DND-41 (cell line): ENCODE measurements at regions not wholly inside any gene's neighbourhood (a gene's known extent, or its start where the extent isn't known, plus 50 kb on each side); places are given as distances from the start of the nearest gene placed in this dataset.

Source experiments
- ATAC-seq: fragments of 200-7000 bp; cut with Tn5 transposase; 3 replicates; pipeline ENCODE4 v1.9.1; 2021; ENCODE audit warnings: low read depth; ENCODE audit not compliant: insufficient read depth
- DNase-seq: peaks from one replicate; pipeline ENCODE4 v3.0.0-alpha.2; 2020
- H2AFZ ChIP-seq: 2 replicates; pipeline ENCODE4 v1.6.0; 2012; ENCODE audit warnings: low read depth, low read length
- H3K27ac ChIP-seq: 2 replicates; pipeline ENCODE4 v1.5.1; 2012; ENCODE audit warnings: low read length, inconsistent platforms
- H3K27me3 ChIP-seq: fragments of 200-600 bp; sonication (generic); 2 replicates; pipeline ENCODE4 v1.6.0; 2012; ENCODE audit warnings: low read length, mild to moderate bottlenecking, inconsistent platforms; ENCODE audit not compliant: insufficient read depth, poor library complexity
- H3K36me3 ChIP-seq: 2 replicates; pipeline ENCODE4 v1.5.1; 2012; ENCODE audit warnings: low read length, inconsistent platforms; ENCODE audit not compliant: insufficient read depth
- H3K4me1 ChIP-seq: 2 replicates; pipeline ENCODE4 v1.5.1; 2012; ENCODE audit warnings: mild to moderate bottlenecking, low read length; ENCODE audit not compliant: insufficient read depth
- H3K4me2 ChIP-seq: 2 replicates; pipeline ENCODE4 v1.6.0; 2012; ENCODE audit warnings: mild to moderate bottlenecking, moderate library complexity, low read length, inconsistent platforms; ENCODE audit not compliant: insufficient read depth
- H3K4me3 ChIP-seq, 2 experiments: fragments of 200-600 bp in 1 of 2; shearing (Covaris generic) in 1 of 2; 2 replicates each; pipeline ENCODE4 v1.5.1; 2012 to 2016; ENCODE audit warnings: inconsistent platforms in 2 of 2, low read length in 2 of 2, mild to moderate bottlenecking in 2 of 2, low read depth in 1 of 2, moderate library complexity in 1 of 2
- H3K79me2 ChIP-seq: 2 replicates; pipeline ENCODE4 v1.6.0; 2012; ENCODE audit warnings: low read length, inconsistent platforms; ENCODE audit not compliant: insufficient read depth
- H3K9ac ChIP-seq: 2 replicates; pipeline ENCODE4 v1.6.0; 2012; ENCODE audit warnings: low read depth, mild to moderate bottlenecking, inconsistent platforms, low read length, moderate library complexity
- H3K9me3 ChIP-seq: 2 replicates; pipeline ENCODE4 v1.5.1; 2012; ENCODE audit warnings: low read length, moderate library complexity, mild to moderate bottlenecking, inconsistent platforms; ENCODE audit not compliant: insufficient read depth, severe bottlenecking
- H4K20me1 ChIP-seq: 2 replicates; pipeline ENCODE4 v1.6.0; 2012; ENCODE audit warnings: low read length; ENCODE audit not compliant: insufficient read depth
- EZH2 ChIP-seq: IDR thresholded peaks from 3 replicates; pipeline ENCODE4 v1.6.1; 2012; ENCODE audit warnings: borderline replicate concordance, low read depth, mild to moderate bottlenecking, moderate library complexity, low read length, inconsistent platforms; ENCODE audit not compliant: severe bottlenecking
- TF ChIP-seq, protein P1 (sequence below): IDR thresholded peaks from 2 replicates; pipeline ENCODE4 v1.5.1; 2012; ENCODE audit warnings: borderline replicate concordance, low read length, moderate library complexity, mild to moderate bottlenecking; ENCODE audit not compliant: poor library complexity, severe bottlenecking; ENCODE audit errors: extremely low read depth

DNA sequence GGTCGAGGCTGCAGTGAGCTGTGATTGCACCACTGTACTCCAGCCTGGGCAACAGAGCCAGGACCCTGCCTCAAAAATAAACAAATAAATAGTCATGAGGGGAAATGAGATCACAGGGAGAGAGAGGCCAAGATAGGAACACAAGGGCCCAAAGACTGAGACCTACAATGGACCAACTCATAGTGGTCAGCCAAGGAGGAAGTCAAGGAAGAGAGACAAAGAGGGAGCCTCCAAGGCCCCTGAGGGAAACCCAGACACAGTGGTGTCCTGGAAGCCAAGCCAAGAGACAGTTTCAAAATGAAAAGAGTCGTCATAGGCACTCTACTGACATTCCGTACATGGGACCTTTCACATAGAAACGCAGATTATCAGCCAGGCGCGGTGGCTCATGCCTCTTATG lies 153.3 kb downstream of the BCOR start:
- no peak overlapping the region for H3K4me2 ChIP-seq
- H3K4me3 ChIP-seq: no peak overlapping the region
- no peak overlapping the region for H3K9ac ChIP-seq
- no peak overlapping the region for H3K27ac ChIP-seq
- TF ChIP-seq, protein P1, sequence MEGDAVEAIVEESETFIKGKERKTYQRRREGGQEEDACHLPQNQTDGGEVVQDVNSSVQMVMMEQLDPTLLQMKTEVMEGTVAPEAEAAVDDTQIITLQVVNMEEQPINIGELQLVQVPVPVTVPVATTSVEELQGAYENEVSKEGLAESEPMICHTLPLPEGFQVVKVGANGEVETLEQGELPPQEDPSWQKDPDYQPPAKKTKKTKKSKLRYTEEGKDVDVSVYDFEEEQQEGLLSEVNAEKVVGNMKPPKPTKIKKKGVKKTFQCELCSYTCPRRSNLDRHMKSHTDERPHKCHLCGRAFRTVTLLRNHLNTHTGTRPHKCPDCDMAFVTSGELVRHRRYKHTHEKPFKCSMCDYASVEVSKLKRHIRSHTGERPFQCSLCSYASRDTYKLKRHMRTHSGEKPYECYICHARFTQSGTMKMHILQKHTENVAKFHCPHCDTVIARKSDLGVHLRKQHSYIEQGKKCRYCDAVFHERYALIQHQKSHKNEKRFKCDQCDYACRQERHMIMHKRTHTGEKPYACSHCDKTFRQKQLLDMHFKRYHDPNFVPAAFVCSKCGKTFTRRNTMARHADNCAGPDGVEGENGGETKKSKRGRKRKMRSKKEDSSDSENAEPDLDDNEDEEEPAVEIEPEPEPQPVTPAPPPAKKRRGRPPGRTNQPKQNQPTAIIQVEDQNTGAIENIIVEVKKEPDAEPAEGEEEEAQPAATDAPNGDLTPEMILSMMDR: no peak
- no peak for TF ChIP-seq EZH2
- ATAC-seq (no peak), DNase-seq (no peak)
- H3K79me2 ChIP-seq: no peaks in the 10 kb centered on the region
- no peaks in the 10 kb centered on the region for H3K27me3 ChIP-seq
- no peak overlapping the region for H2AFZ ChIP-seq
- H3K9me3 ChIP-seq: no peaks in the 10 kb centered on the region
- H3K36me3 ChIP-seq: no peaks in the 10 kb centered on the region
- H3K4me1 ChIP-seq: peaks cover 6% of the 10 kb centered on the region
- H4K20me1 ChIP-seq: no peaks in the 10 kb centered on the region

- H3K4me2 ChIP-seq: no peak overlapping the region
- peaks cover 6% of the 10 kb centered on the region for H3K4me1 ChIP-seq
- no peaks in the 10 kb centered on the region for H4K20me1 ChIP-seq
- no peaks in the 10 kb centered on the region for H3K9me3 ChIP-seq
- H3K4me3 ChIP-seq: no peak overlapping the region
- no peaks in the 10 kb centered on the region for H3K79me2 ChIP-seq
- no peak for DNase-seq
- no peaks in the 10 kb centered on the region for H3K36me3 ChIP-seq
- no peak overlapping the region for H2AFZ ChIP-seq
- TF ChIP-seq, protein P1: no peak
- TF ChIP-seq EZH2: no peak
- no peak for ATAC-seq
- no peak overlapping the region for H3K27ac ChIP-seq
- H3K9ac ChIP-seq: no peak overlapping the region
- no peaks in the 10 kb centered on the region for H3K27me3 ChIP-seq
Measured at GRCh38 chrX:39945709-39946108, 152.0 kb downstream of the BCOR start.

DNA sequence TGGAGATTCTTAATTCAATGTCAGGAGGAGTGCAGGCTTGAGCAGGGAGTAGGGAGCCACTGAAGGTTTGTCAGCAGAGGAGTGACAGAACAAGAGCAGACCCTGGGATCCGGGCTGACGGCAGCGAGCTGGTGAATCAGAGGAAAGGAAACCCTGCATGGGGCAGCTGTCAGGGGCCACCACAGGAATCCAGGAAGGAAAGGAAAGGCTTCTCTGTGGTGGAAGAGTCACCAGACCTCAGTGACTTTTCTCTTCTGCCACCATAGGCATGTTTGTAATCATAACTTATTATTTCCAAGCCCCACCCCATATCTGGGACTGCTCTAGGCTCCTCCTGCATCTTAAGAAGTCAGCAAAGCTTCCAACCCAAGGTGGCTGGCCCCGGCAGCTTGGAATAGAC lies 150.9 kb downstream of the BCOR start:
- Histone ChIP-seq H3K9ac (no peak overlapping the region), H3K79me2 (no peaks in the 10 kb centered on the region), H3K4me2 (no peak overlapping the region), H3K9me3 (no peaks in the 10 kb centered on the region), H3K27ac (no peak overlapping the region), H3K27me3 (no peaks in the 10 kb centered on the region), H4K20me1 (no peaks in the 10 kb centered on the region), H2AFZ (no peak overlapping the region), H3K4me3 (no peak overlapping the region), H3K4me1 (peaks cover 6% of the 10 kb centered on the region), H3K36me3 (no peaks in the 10 kb centered on the region)
- TF ChIP-seq EZH2: no peak
- TF ChIP-seq, protein P1: no peak
- ATAC-seq (no peak), DNase-seq (no peak)

DNA sequence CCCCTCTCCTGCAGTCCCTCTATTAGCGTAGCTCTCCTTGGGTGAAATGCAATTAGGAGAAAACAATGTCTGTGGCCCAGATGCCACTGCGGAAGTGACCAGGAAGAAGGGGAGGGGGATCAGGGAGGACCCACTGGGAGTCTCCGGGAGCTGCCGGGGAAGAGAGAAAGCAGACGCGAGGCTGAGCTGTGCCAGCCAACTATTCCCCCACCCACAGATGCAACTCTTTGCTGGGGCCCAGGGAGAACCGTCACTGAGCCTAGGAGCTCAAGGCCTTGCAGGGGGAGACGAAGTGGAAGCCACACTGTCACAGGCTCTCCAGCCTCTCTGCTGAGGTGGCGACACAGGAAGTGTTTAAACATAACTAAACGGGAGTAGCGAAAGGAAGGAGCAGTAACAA lies 149.2 kb downstream of the BCOR start:
- Histone ChIP-seq H3K79me2 (no peaks in the 10 kb centered on the region), H3K27me3 (no peaks in the 10 kb centered on the region), H3K36me3 (no peaks in the 10 kb centered on the region), H3K4me3 (no peak overlapping the region), H3K9me3 (no peaks in the 10 kb centered on the region), H3K9ac (no peak overlapping the region), H3K27ac (no peak overlapping the region), H2AFZ (no peak overlapping the region), H3K4me1 (peaks cover 16% of the 10 kb centered on the region), H3K4me2 (no peak overlapping the region), H4K20me1 (no peaks in the 10 kb centered on the region)
- no peak for TF ChIP-seq EZH2
- TF ChIP-seq, protein P1: no peak
- DNase-seq: peak; percentile 18
- peak; percentile 51; the same call in 2 of the 3 replicates for ATAC-seq
